ENCODE measurements at regions not wholly inside any gene's neighbourhood (a gene's known extent, or its start where the extent isn't known, plus 50 kb on each side); places are given as distances from the start of the nearest gene placed in this dataset.

DNA sequence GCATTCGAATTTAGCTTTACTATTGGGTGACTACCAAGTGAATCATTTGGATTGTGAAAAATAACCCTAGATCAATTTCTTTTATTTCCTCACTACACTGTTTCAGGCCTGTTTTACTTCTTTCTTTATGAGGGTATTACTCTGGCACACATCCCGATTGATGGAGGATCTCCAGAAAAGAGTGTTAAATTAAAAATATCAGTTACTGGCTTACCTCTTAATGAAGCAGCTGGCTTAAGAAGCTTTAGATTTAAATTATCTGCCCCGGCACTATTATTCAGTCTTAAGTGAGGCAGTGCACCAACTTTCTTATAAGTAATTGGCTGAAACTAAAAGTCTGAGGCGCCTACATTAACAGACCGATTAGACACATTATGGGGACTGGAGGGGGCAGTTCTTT lies 1097.4 kb downstream of the TTLL7 start:
- intact Hi-C loops (cut with micrococcal nuclease; ENCODE audit: unreplicated experiment) (no loop called here), in situ Hi-C loops (cut with MboI) (no loop called here)
- Histone ChIP-seq H3K79me2 (ENCODE audit: control insufficient read depth, insufficient read depth, low read length) (no peaks in the 10 kb centered on the region), H3K27me3 (replicated peaks in 1 of 2; ENCODE audit: control insufficient read depth in 2 of 2, insufficient read depth in 2 of 2, low read length in 1 of 2) (no peaks in the 10 kb centered on the region), H3K27ac (ENCODE audit: control insufficient read depth, insufficient read depth) (no peak overlapping the region), H3K9me3 (replicated peaks; ENCODE audit: control insufficient read depth, insufficient read depth, low read length) (no peaks in the 10 kb centered on the region), H3K9ac (ENCODE audit: control insufficient read depth, insufficient read depth, low read length) (no peak overlapping the region), H3K4me2 (ENCODE audit: control insufficient read depth, insufficient read depth) (no peak overlapping the region), H3K36me3 (ENCODE audit: control insufficient read depth in 2 of 2, insufficient read depth in 2 of 2, low read length in 1 of 2) (no peaks in the 10 kb centered on the region), H4K20me1 (ENCODE audit: control insufficient read depth, insufficient read depth) (no peaks in the 10 kb centered on the region), H3K4me1 (ENCODE audit: control insufficient read depth, insufficient read depth, low read length) (no peaks in the 10 kb centered on the region), H3K4me3 (no peak overlapping the region), H2AFZ (ENCODE audit: control insufficient read depth, low read depth, low read length) (no peak overlapping the region)
- SMC1A ChIA-PET (ENCODE audit: uncharacterized antibody, unreplicated experiment) = no interaction called here
- WGBS (ENCODE audit: insufficient coverage, insufficient replicate concordance, low lambda C conversion rate, missing lambda C conversion rate) = 27% methylated on average over 5 of the region's 5 CpGs
- RAD21 ChIA-PET (ENCODE audit: unreplicated experiment) = no interaction called here
- FAIRE-seq (no peak), DNase-seq (ENCODE audit: low read depth, low spot score) (no peak), ATAC-seq (no peak)
- POLR2A ChIA-PET = no interaction called here
- CTCF ChIA-PET = no interaction called here
- BruUV-seq (replicated peaks) = no TSS peak
- TF ChIP-seq YBX1 (IDR thresholded peaks at IDR 0.05) = no peak
- no peak for TF ChIP-seq RAD51 (IDR thresholded peaks at IDR 0.05)
- TF ChIP-seq BHLHE40 (IDR thresholded peaks at IDR 0.05; ENCODE audit: borderline replicate concordance in 1 of 2, low read depth in 2 of 2, low read length in 1 of 2) = no peak

DNA sequence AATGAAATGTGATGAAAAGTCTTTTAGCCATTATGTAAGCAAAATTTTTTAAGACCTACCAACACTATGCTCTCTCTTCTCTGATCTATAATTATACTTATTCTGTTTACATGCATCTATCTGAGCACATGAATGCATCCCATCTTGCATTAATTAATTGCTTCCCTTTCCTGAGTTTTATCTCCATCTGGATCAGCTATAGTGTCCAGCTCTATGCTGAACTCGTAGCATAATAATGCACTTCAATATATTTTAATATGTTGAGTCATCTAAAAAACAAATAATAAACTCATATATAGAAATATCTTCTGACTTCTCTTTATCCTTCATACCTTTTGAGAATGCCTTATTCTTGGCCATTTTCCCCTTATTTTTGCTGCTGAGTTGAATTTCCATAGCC lies 1097.8 kb downstream of the TTLL7 start:
- intact Hi-C loops (cut with micrococcal nuclease; ENCODE audit: unreplicated experiment) = no loop called here
- FAIRE-seq (no peak), ATAC-seq (no peak), DNase-seq (ENCODE audit: low read depth, low spot score) (no peak)
- POLR2A ChIA-PET = no interaction called here
- CTCF ChIA-PET = interaction anchor here (0.7 kb wide), 1 partner anchor 16 kb away, joined by 3 read pairs; no protein-coding TSS in a partner anchor
- in situ Hi-C loops (cut with MboI) = no loop called here
- no peaks in the 10 kb centered on the region for H3K9me3 ChIP-seq (replicated peaks; ENCODE audit: control insufficient read depth, insufficient read depth, low read length)
- no peak overlapping the region for H2AFZ ChIP-seq (ENCODE audit: control insufficient read depth, low read depth, low read length)
- no peak overlapping the region for H3K4me2 ChIP-seq (ENCODE audit: control insufficient read depth, insufficient read depth)
- no peak overlapping the region for H3K9ac ChIP-seq (ENCODE audit: control insufficient read depth, insufficient read depth, low read length)
- TF ChIP-seq SP1 (IDR thresholded peaks at IDR 0.05; ENCODE audit: low read depth, low read length) = no peak
- TF ChIP-seq NR2C2 (IDR thresholded peaks at IDR 0.05; ENCODE audit: borderline replicate concordance, control insufficient read depth, insufficient read length, low read depth) = no peak
- TF ChIP-seq PML (IDR thresholded peaks at IDR 0.05; ENCODE audit: low read length) = no peak
- no peak for TF ChIP-seq ZNF384 (IDR thresholded peaks at IDR 0.05; ENCODE audit: borderline replicate concordance, low read depth, low read length)
- 0% methylated on average over 1 of the region's 1 CpG for WGBS (ENCODE audit: insufficient coverage, insufficient replicate concordance, low lambda C conversion rate, missing lambda C conversion rate)
- no peaks in the 10 kb centered on the region for H4K20me1 ChIP-seq (ENCODE audit: control insufficient read depth, insufficient read depth)
- H3K79me2 ChIP-seq (ENCODE audit: control insufficient read depth, insufficient read depth, low read length) = no peaks in the 10 kb centered on the region
- H3K27ac ChIP-seq (ENCODE audit: control insufficient read depth, insufficient read depth) = no peak overlapping the region
- no TSS peak for BruUV-seq (replicated peaks)
- H3K4me1 ChIP-seq (ENCODE audit: control insufficient read depth, insufficient read depth, low read length) = no peaks in the 10 kb centered on the region
- SMC1A ChIA-PET (ENCODE audit: uncharacterized antibody, unreplicated experiment) = no interaction called here
- H3K36me3 ChIP-seq (ENCODE audit: control insufficient read depth in 2 of 2, insufficient read depth in 2 of 2, low read length in 1 of 2) = no peaks in the 10 kb centered on the region
- no peaks in the 10 kb centered on the region for H3K27me3 ChIP-seq (replicated peaks in 1 of 2; ENCODE audit: control insufficient read depth in 2 of 2, insufficient read depth in 2 of 2, low read length in 1 of 2)
- RAD21 ChIA-PET (ENCODE audit: unreplicated experiment) = no interaction called here
- no peak overlapping the region for H3K4me3 ChIP-seq
